GM10248 (cell line): ENCODE measurements at regions not wholly inside any gene's neighbourhood (a gene's known extent, or its start where the extent isn't known, plus 50 kb on each side); places are given as distances from the start of the nearest gene placed in this dataset.
"Not testable (repeated sequence)": the region's sequence is repeated elsewhere in the genome, so short reads cannot be mapped to it uniquely, and the experiment has no call there.

Experiments
- CTCF ChIA-PET: fragments of 300-600 bp; sonication (Branson Sonifier 250); formaldehyde crosslinking; extraction: SDS; loops from one replicate; lab custom pipeline; 2021; ENCODE audit warnings: antibody characterized with exemption; lab: Yijun Ruan, JAX
- POLR2A ChIA-PET: fragments of 350-650 bp; sonication (Branson Sonifier 250); formaldehyde crosslinking; extraction: SDS; loops from one replicate; lab custom pipeline; 2020; ENCODE audit warnings: antibody characterized with exemption; lab: Yijun Ruan, JAX
- DNase-seq: peaks from one replicate; pipeline ENCODE4 v3.0.0; 2012; ENCODE audit errors: extremely low spot score
- CTCF ChIP-seq: IDR thresholded peaks from 2 replicates; pipeline ENCODE4 v1.5.1; 2012; ENCODE audit warnings: mild to moderate bottlenecking, low read depth; ENCODE audit errors: extremely low read depth, missing control alignments, control extremely low read depth

DNA sequence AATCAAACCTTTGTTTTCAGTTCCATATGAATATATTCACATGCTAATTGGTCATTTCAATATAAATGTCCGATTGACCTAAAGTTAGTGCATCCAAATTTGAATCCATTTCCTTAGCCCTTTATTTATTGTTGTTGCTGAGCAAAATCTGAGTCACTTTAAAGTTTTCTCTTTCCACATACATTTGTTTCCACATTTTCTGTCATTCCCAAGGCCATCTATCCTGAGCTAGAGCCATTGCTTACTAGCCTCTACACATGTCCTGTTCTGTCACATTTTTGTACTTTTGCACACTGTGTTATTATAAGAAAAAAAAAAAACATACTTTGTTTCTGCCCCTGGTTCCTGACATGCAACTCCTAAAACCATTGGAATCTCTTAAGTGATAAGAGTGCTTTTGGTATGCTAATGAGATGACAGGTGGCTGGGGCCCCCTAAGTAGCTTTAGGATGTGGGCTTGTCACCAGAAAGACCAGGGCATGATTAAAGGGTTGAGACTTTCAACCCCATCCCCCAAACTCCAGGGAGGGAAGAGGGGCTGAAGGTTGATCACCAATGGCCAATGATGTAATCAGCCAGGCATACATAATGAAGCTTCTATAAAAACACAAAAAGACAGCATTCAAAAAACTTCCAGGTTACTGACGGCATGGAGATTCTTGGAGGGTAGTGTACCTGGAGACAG lies 353.3 kb upstream of the MAGEB16 start:
- ChIA-PET POLR2A (no interaction called here), CTCF (no interaction called here)
- DNase-seq = no peak
- no peak for TF ChIP-seq CTCF

DNA sequence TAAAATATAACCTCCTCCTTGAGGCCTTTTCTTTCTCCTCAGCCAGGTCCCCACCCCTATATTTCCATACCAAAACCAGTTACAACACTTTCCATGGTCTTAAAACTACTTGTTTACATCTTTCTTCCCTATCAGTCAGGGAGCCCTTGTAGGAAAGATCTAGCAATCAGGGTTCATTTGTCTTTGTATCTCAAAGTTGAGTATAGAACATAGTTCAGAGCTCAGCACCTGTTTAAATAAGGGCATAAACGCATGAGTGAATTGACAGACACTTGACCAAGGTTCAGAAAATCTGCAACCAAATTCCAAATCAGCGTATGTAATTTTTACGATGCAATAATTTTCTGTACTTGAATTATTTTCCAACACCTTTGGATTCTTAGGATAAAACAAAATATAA lies 352.2 kb upstream of the MAGEB16 start:
- ChIA-PET CTCF (interaction anchor here (0.9 kb wide), 1 partner anchor 34 kb away, joined by 3 read pairs; no protein-coding TSS in a partner anchor), POLR2A (no interaction called here)
- TF ChIP-seq CTCF = no peak
- DNase-seq = no peak

DNA sequence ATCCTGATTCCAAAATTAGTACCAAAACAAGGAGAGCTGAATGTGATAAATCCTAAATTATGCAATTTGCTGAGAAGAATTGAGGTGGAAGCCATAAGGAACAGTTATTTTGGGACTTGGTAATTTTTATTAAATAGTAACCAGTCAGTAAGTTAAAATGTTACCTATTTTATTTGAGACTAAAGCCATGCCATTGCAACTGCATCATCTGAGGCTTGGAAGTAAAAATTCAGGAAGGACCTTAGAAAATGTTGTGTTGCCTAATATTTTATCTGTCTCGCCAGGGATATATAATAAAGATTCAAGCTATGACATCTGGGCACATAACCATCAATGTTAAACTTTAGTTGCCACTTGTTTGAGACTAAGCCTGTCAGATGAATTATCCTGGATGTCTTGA lies 341.3 kb upstream of the MAGEB16 start:
- TF ChIP-seq CTCF = no peak
- POLR2A ChIA-PET = no interaction called here
- DNase-seq = no peak
- CTCF ChIA-PET = no interaction called here

GRCh38 chrX:35458142-35458541 lies 340.0 kb upstream of the MAGEB16 start:
- TF ChIP-seq CTCF = no peak
- POLR2A ChIA-PET = no interaction called here
- DNase-seq = no peak
- CTCF ChIA-PET = no interaction called here

DNA sequence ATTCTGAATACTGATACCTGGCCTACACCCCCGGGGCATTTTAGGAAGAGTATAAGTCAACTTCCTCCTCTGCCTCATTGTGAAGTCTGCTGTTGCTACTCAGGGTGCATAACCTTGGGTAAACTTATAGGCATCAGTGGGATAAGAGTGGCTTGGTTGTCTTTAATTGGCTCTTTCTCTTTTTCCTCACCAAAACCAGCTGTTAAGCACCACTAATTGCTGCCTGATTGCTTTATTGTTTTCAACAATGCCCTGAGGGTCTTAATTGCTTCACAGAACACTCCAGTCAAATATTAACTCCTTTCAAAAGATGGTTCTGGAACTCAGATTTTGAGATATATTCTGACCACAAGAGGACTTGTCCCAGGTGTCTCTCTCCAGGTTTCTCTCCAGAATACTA lies 337.0 kb upstream of the MAGEB16 start:
- ChIA-PET POLR2A (no interaction called here), CTCF (no interaction called here)
- TF ChIP-seq CTCF = no peak
- DNase-seq = no peak

DNA sequence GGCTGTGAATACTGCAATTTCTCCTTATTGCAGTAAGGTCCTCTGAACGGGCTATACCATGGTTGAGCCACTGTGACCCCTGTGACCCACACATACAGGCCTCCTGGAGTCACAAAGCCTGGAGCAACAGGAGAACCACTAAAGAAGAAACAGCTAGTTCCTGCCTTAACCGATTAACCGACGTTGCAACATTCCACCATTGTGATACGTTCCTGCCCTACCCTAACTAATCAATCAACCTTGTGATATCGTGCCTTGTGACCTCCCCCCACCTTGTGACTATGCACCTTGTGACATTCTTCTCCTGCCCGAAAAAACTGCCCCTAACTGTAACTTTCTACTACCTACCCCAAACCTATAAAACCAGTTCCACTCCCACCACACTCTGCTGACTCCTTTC lies 301.5 kb upstream of the MAGEB16 start:
- DNase-seq, CTCF ChIA-PET, POLR2A ChIA-PET: not testable (repeated sequence)

- CTCF ChIA-PET, DNase-seq, POLR2A ChIA-PET: not testable (repeated sequence)
Measured at GRCh38 chrX:35497453-35497852, 300.7 kb upstream of the MAGEB16 start.
